ENCODE measurements at regions not wholly inside any gene's neighbourhood (a gene's known extent, or its start where the extent isn't known, plus 50 kb on each side); places are given as distances from the start of the nearest gene placed in this dataset.
A peak's percentile ranks its signal among the peaks of the same experiment; 100 is the strongest.

- peak; percentile 1; the same call in 1 of the 2 replicates for TF ChIP-seq SP2 (tag by site-specific recombination; IDR thresholded peaks at IDR 0.05)
- TF ChIP-seq HOXD13 (CRISPR knock-in tag; IDR thresholded peaks at IDR 0.05; ENCODE audit: borderline replicate concordance): no peak
- TF ChIP-seq ZBTB6 (tag by site-specific recombination; IDR thresholded peaks at IDR 0.05): no peak
- TF ChIP-seq ZIC2 (tag by site-specific recombination; IDR thresholded peaks at IDR 0.05): peak; percentile 74
- no peak for TF ChIP-seq KLF8 (tag by site-specific recombination; IDR thresholded peaks at IDR 0.05)
- no peak for TF ChIP-seq MEIS1 (CRISPR knock-in tag; IDR thresholded peaks at IDR 0.05; ENCODE audit: borderline replicate concordance)
- TF ChIP-seq ZNF677 (tag by site-specific recombination; IDR thresholded peaks at IDR 0.05): 0 out of 2 replicates have a peak, but pooled peaks have one; percentile 12
- no peak for TF ChIP-seq ZBTB17 (tag by site-specific recombination; IDR thresholded peaks at IDR 0.05)
- no peak for TF ChIP-seq ZNF114 (tag by site-specific recombination; IDR thresholded peaks at IDR 0.05)
- TF ChIP-seq SCRT2 (tag by site-specific recombination; IDR thresholded peaks at IDR 0.05): peak; percentile 100
- no peak for TF ChIP-seq ZNF341 (tag by site-specific recombination; IDR thresholded peaks at IDR 0.05; ENCODE audit: low read depth)
- TF ChIP-seq ZNF302 (tag by site-specific recombination; IDR thresholded peaks at IDR 0.05; ENCODE audit: low read depth): no peak
- no peak for TF ChIP-seq ZNF112 (tag by site-specific recombination; IDR thresholded peaks at IDR 0.05)
- TF ChIP-seq HOXA7 (CRISPR knock-in tag; IDR thresholded peaks at IDR 0.05; ENCODE audit: borderline replicate concordance): no peak
- TF ChIP-seq ZNF354C (tag by site-specific recombination; IDR thresholded peaks at IDR 0.05; ENCODE audit: borderline replicate concordance, low read depth): no peak
- no peak for TF ChIP-seq ZNF645 (tag by site-specific recombination; IDR thresholded peaks at IDR 0.05)
- 0 out of 2 replicates have a peak, but pooled peaks have one; percentile 17 for TF ChIP-seq PATZ1 (tag by site-specific recombination; IDR thresholded peaks at IDR 0.05)
- no peak for TF ChIP-seq ZNF518A (tag by site-specific recombination; conservative IDR thresholded peaks at IDR 0.05; ENCODE audit: low read depth)
- TF ChIP-seq ZNF555 (tag by site-specific recombination; conservative IDR thresholded peaks at IDR 0.05): no peak
- no peak for TF ChIP-seq ZBTB1 (tag by site-specific recombination; IDR thresholded peaks at IDR 0.05)
- no peak for TF ChIP-seq ZNF843 (tag by site-specific recombination; IDR thresholded peaks at IDR 0.05)
- no peak for TF ChIP-seq ZNF624 (tag by site-specific recombination; IDR thresholded peaks at IDR 0.05)
- no peak for TF ChIP-seq AEBP2 (tag by site-specific recombination; IDR thresholded peaks at IDR 0.05; ENCODE audit: borderline replicate concordance)
- peak; percentile 27; the same call in 1 of the 2 replicates for TF ChIP-seq ZNF792 (tag by site-specific recombination; IDR thresholded peaks at IDR 0.05)
- no peak for TF ChIP-seq YY1 (tag by site-specific recombination; IDR thresholded peaks at IDR 0.05)
- TF ChIP-seq ZNF248 (tag by site-specific recombination; IDR thresholded peaks at IDR 0.05): no peak
- TF ChIP-seq SALL2 (tag by site-specific recombination; IDR thresholded peaks at IDR 0.05; ENCODE audit: borderline replicate concordance): no peak
- peak; percentile 55; the same call in 1 of the 2 replicates for TF ChIP-seq ZBTB21 (tag by site-specific recombination; IDR thresholded peaks at IDR 0.05)
- peak; percentile 41; the same call in 1 of the 2 replicates for TF ChIP-seq KLF17 (tag by site-specific recombination; IDR thresholded peaks at IDR 0.05)
Observed at GRCh38 chr19:30069535-30070197, 127.6 kb downstream of the URI1 start (continued).
